HAP-1 (cell line): ENCODE measurements at regions not wholly inside any gene's neighbourhood (a gene's known extent, or its start where the extent isn't known, plus 50 kb on each side); places are given as distances from the start of the nearest gene placed in this dataset.

Experiments used
- DNase-seq, 2 experiments: peaks; one replicate each; pipeline ENCODE4 v3.0.0-alpha.2; 2016 to 2020; ENCODE audit warnings: low spot score in 2 of 2
- H3K27me3 ChIP-seq: fragments of 250-450 bp; sonication (Bioruptor Pico); 2 replicates; pipeline ENCODE4 v1.5.1; 2020; ENCODE audit warnings: low read depth, mild to moderate bottlenecking, moderate library complexity
- H3K36me3 ChIP-seq: fragments of 250-450 bp; sonication (Bioruptor Pico); replicated peaks from 2 replicates; pipeline ENCODE4 v1.5.1; 2020; ENCODE audit warnings: mild to moderate bottlenecking
- H3K4me1 ChIP-seq: fragments of 250-450 bp; sonication (Bioruptor Pico); 2 replicates; pipeline ENCODE4 v1.5.1; 2020; ENCODE audit warnings: mild to moderate bottlenecking
- H3K4me3 ChIP-seq: fragments of 250-450 bp; sonication (Bioruptor Pico); 2 replicates; pipeline ENCODE4 v1.5.1; 2020; ENCODE audit warnings: mild to moderate bottlenecking, moderate library complexity
- H3K9me3 ChIP-seq: fragments of 250-450 bp; sonication (Bioruptor Pico); 2 replicates; pipeline ENCODE4 v1.5.1; 2020; ENCODE audit warnings: mild to moderate bottlenecking, moderate library complexity
- in situ Hi-C: fragments of 300-500 bp; cut with MboI; formaldehyde crosslinking; loops from 3 replicates; pipeline ENCODE4 v1.14.3; 2020; ENCODE audit warnings: low sequenced_read_pairs, inconsistent platforms, mixed read lengths

DNA sequence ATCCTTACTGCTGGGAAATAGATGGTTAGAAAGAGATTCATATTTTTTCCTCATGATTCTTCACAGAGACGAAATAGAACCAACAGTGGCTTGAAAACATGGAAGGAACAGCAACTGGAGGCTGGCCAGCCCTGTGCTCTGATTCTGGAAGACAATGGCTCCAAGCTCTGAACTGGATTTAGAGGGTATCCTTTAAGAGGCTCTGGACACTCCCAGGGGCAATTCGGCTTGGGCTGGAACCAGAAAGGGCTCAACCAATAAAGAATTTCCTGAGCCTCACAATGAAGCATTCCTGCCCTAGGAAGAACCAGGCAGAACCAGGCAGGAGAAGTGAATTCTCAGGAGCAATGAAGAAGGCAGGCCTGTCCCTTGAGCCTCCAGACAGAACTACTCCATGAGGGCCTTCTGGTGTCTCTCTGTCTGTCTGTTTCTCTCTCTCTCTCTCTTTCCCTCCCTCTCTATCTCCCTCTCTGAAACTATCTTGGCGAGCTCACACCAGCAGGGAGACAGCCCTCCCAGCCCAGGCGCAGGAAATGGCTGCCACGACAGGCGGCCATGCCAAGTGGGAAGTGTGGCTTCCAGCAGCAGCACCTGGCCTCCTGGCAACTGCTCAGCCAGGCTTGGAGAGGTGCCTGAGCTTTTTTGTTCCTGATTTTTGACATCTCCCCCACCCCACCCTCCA is 93.3 kb downstream of the RCN1 start:
- H3K27me3 ChIP-seq = peaks cover 10% of the 10 kb centered on the region
- no peaks in the 10 kb centered on the region for H3K36me3 ChIP-seq
- no peak for DNase-seq
- in situ Hi-C loops = no loop called here
- no peaks in the 10 kb centered on the region for H3K4me1 ChIP-seq
- H3K9me3 ChIP-seq = no peaks in the 10 kb centered on the region
- H3K4me3 ChIP-seq = no peak overlapping the region

DNA sequence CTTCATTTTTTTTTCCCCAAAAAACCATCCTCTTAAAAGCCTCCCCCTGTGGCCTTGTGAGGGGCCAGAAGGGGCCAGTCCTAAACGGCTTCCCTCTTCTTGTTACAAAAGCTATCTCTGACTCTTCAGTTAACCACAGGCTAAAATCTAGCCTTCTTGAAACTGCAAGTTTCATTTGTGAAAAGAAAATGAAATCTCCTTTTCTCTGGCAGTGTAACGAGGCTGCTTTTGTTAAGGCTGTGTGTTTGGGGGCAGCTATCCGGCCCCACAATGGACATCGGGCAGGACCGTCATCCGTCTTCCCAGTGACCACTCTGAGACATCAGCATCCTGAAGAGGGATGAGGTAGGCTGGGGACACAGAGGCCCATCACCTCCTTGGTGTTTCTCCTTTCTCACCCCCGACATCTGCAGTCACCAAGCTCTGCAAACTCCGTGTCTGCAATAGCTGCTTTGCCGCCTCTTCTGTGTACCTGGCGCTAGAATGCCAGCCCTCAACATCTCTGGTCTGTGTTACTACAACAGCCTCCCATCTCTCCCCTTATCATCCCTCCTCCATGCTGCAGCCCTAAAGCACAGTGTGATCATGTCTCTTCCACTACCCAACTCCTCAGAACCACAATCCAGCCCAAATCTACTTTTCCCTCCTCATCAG is 94.0 kb downstream of the RCN1 start:
- no peak for DNase-seq
- H3K27me3 ChIP-seq = peaks cover 10% of the 10 kb centered on the region
- H3K4me3 ChIP-seq = no peak overlapping the region
- in situ Hi-C loops = no loop called here
- H3K4me1 ChIP-seq = no peaks in the 10 kb centered on the region
- H3K9me3 ChIP-seq = no peaks in the 10 kb centered on the region
- no peaks in the 10 kb centered on the region for H3K36me3 ChIP-seq

DNA sequence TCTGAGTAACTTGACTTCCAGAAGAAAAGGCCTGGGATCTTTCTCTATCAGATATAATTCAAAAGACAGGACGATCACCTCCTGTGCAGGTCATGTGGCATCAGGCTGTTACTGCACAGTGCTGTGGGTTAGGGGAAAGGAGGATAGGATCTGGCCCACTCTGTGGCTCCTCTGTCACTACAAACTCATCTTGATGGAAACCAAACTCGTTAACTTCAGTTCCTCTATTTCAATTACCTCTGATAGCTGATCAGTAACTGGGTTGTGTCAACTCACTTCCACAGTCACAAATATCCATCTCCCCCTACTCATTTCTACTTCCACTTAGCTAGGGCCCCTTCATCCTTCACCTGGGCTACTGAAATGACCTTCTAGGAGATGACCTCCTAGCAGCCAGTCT is 95.2 kb downstream of the RCN1 start:
- H3K9me3 ChIP-seq = no peaks in the 10 kb centered on the region
- H3K36me3 ChIP-seq = no peaks in the 10 kb centered on the region
- DNase-seq = no peak
- no peak overlapping the region for H3K4me3 ChIP-seq
- in situ Hi-C loops = no loop called here
- H3K27me3 ChIP-seq = peaks cover 4% of the 10 kb centered on the region
- no peaks in the 10 kb centered on the region for H3K4me1 ChIP-seq

DNA sequence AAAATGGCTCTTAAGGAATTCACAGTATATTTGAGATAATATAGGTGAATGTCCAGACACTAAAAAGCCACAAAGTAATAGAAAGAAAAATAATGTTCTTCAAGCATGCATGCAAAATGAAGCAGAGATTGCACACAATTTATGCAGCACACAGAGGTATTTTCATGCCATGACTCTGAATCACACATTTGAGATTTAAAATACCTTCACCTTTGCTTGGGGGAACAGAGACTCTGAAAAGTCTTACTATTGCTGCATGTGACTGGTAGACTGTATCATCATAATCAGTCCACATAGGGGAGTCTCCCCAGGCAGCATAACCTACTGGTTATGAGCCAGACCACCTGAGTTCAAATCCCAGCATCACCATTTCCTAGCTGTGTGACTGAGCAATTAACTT is 96.2 kb downstream of the RCN1 start:
- H3K4me1 ChIP-seq = no peaks in the 10 kb centered on the region
- H3K4me3 ChIP-seq = no peak overlapping the region
- in situ Hi-C loops = no loop called here
- H3K27me3 ChIP-seq = peaks cover 4% of the 10 kb centered on the region; the same call in 1 of the 2 replicates
- no peak for DNase-seq
- H3K36me3 ChIP-seq = no peaks in the 10 kb centered on the region
- no peaks in the 10 kb centered on the region for H3K9me3 ChIP-seq

DNA sequence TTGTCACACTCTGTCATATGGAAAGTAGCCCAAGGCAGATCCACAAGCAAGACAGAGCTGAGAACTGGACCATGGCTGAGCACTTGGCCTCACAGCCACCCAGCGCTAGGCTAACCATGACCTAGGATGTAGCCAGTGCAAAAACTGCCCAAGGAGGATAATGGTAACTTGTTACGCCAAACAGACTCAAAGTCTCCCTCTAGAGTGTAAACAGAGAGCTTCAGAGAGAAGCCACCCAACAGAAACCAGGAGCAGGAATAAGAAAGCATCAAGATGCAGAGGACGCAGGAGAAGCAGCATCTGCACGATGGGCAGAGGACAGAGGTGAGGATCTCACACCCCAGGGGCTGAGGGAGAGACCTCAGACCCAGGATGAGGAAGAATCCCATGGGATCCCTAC is 97.9 kb downstream of the RCN1 start:
- Histone ChIP-seq H3K4me3 (no peak overlapping the region), H3K36me3 (no peaks in the 10 kb centered on the region), H3K4me1 (no peaks in the 10 kb centered on the region), H3K9me3 (no peaks in the 10 kb centered on the region), H3K27me3 (peaks cover 3% of the 10 kb centered on the region; the same call in 1 of the 2 replicates)
- in situ Hi-C loops = no loop called here
- DNase-seq = no peak

DNA sequence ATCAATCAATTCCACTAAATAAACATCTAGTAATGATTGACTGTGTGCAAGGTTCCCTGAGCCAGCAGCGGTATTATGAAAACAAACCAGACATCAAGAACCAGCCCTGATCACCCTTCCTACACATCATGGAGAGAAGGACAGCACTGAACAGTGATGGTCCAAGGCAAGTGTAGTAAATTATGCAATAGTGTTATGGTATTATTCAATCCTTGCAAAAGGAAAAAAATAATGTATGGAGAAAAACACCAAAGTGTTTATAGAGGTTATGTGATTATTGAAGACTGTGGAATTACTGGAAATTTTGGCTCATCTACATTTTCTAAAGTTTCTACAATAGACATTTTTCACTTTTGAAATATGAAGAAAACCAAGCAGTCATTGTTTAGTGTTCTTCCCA is 105.3 kb downstream of the RCN1 start:
- peaks cover 12% of the 10 kb centered on the region for H3K27me3 ChIP-seq
- in situ Hi-C loops = no loop called here

DNA sequence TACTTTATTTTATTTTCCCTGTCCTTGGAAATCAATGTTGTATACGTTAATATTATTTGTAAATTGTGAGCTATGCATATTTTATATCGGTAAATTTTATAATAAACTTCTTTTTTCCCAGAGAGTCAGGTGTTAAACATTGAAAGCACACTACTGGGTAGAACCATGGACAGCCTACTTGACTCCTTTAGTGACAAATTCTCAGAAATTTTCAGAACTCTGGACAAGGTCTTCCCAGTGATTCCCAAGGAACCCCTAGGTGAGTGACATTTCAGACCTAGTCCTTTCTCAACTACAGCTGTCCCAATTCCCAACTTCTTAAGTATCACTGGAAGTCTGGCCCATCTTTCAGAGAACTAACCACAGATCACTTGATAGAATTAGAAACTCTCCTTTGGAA is 107.2 kb downstream of the RCN1 start:
- no peak overlapping the region for H3K4me3 ChIP-seq
- no peaks in the 10 kb centered on the region for H3K4me1 ChIP-seq
- DNase-seq = no peak
- no peaks in the 10 kb centered on the region for H3K9me3 ChIP-seq
- in situ Hi-C loops = no loop called here
- no peaks in the 10 kb centered on the region for H3K36me3 ChIP-seq
- peaks cover 9% of the 10 kb centered on the region for H3K27me3 ChIP-seq

More for the DNA sequence above, 105.3 kb downstream of the RCN1 start:
- Histone ChIP-seq H3K36me3 (no peaks in the 10 kb centered on the region), H3K9me3 (no peaks in the 10 kb centered on the region), H3K4me3 (no peak overlapping the region), H3K4me1 (no peaks in the 10 kb centered on the region)
- DNase-seq = no peak

DNA sequence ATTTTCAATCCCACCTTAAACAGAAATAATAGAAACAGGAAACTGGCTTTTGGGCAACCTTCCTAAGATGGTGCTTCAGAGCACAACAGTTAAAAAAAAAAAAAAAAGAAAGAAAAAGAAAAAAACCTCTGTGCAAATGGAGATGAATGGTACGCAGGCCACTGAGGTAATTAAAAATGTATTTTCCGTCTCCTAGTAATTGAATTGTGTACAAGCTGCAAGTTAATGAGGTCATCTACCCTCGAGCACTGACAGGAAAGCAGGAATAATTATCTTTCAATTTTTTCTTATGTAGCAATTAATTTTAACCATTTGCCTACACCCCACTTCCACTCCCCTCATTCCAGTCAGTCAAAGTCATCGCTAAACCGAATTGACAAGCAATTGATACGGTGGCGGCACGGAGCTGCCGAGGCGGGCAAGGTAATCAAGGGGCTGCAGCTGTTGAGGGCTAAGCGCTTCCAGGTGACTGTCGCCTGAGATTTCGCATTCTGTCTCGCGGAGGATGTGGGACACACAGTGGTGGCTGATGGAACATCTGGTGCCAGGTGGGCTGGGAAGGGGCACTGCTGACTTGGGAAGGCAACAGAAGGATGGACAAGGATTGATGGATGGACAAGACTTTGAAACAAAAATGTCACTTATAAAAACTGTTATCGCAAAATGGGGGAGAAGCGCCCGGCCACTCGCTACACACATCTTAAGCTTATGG is 109.4 kb downstream of the RCN1 start:
- no peaks in the 10 kb centered on the region for H3K36me3 ChIP-seq
- no peaks in the 10 kb centered on the region for H3K9me3 ChIP-seq
- no peaks in the 10 kb centered on the region for H3K4me1 ChIP-seq
- peaks cover 2% of the 10 kb centered on the region; the same call in 1 of the 2 replicates for H3K27me3 ChIP-seq
- DNase-seq = no peak
- in situ Hi-C loops = no loop called here
- H3K4me3 ChIP-seq = no peak overlapping the region

DNA sequence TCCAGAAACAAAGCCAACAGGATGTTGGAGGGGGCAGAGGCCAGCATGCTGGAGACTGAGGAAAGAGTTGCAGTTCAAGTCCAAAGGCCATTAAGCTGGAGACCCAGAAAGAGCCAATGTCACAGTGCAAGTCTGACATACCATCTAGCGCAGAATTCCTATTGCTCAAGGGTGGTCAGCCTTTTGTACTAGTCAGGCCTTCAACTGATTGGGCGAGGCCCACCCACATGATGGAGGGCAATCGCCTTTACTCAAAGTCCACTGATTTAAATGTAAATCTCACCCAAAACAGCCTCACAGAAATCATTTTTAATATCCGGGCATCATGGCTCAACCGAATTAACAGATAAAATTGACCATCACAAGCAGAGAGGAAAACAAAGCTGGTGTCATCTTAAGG is 113.9 kb downstream of the RCN1 start:
- H3K27me3 ChIP-seq = no peaks in the 10 kb centered on the region
- in situ Hi-C loops = no loop called here
- no peaks in the 10 kb centered on the region for H3K36me3 ChIP-seq
- H3K4me1 ChIP-seq = no peaks in the 10 kb centered on the region
- no peak for DNase-seq
- no peak overlapping the region for H3K4me3 ChIP-seq
- H3K9me3 ChIP-seq = no peaks in the 10 kb centered on the region

DNA sequence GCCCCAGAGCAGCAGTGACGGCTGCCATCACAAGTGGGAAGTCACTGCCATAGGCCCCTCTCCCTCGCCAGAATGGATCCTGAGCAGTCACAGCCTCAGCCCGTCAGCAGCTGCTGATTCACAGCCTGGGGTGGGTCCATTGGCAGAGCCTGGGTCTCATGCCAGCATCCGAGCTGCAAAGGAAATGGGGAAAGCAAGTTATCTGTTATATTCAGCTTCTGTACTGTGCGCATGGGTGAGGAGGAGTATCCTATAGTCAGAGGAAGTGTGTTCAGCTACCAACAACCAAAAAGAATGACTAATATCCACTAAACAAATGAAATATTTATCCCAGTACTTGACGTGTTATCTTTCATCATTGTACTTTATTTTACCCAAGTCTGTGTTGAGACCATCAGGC is 119.7 kb downstream of the RCN1 start:
- no peaks in the 10 kb centered on the region for H3K36me3 ChIP-seq
- no peak for DNase-seq
- H3K9me3 ChIP-seq = no peaks in the 10 kb centered on the region
- no peaks in the 10 kb centered on the region for H3K4me1 ChIP-seq
- no peaks in the 10 kb centered on the region for H3K27me3 ChIP-seq
- in situ Hi-C loops = no loop called here
- no peak overlapping the region for H3K4me3 ChIP-seq

DNA sequence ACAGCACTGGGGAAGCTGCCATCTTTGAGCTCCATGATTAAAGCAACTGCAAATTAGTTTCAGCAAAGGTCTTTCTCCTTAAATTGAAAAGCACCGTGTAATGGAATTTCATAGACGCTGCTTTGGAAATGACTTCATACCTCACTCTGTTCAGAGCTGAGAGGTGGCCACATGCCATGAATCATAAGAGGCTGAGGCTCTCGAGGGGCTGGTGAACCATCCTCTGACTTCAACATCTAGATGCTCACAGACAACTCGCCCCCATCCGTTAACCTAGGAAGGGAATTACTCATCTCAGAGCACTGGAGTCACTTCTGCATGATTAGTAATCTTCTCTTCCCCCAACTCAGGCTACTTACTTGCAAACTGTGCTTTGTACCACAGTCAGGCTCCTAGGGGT is 122.3 kb downstream of the RCN1 start:
- no peaks in the 10 kb centered on the region for H3K36me3 ChIP-seq
- H3K4me3 ChIP-seq = no peak overlapping the region
- DNase-seq = no peak
- in situ Hi-C loops = no loop called here
- H3K9me3 ChIP-seq = no peaks in the 10 kb centered on the region
- H3K4me1 ChIP-seq = no peaks in the 10 kb centered on the region
- H3K27me3 ChIP-seq = no peaks in the 10 kb centered on the region

DNA sequence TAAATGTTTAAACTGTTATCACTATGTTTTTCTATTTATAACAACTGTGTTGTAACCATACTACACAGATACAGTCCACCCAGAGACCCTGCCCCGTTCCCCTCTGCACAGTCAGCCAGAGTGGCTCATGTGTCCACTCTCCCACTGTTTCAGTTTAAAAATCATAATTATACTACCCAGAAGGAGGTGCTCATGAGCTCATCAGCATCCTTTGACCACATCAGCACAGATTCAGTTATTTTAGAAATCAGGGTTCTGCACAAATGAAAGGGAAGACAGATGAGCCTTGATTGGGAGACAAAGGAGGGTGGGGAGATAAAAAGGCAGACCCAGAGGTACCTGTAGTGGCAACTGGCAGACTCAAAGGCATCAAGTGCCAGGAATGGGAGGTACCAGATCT is 124.3 kb downstream of the RCN1 start:
- Histone ChIP-seq H3K4me1 (no peaks in the 10 kb centered on the region), H3K36me3 (no peaks in the 10 kb centered on the region), H3K9me3 (no peaks in the 10 kb centered on the region), H3K27me3 (no peaks in the 10 kb centered on the region), H3K4me3 (no peak overlapping the region)
- DNase-seq = no peak
- in situ Hi-C loops = no loop called here

DNA sequence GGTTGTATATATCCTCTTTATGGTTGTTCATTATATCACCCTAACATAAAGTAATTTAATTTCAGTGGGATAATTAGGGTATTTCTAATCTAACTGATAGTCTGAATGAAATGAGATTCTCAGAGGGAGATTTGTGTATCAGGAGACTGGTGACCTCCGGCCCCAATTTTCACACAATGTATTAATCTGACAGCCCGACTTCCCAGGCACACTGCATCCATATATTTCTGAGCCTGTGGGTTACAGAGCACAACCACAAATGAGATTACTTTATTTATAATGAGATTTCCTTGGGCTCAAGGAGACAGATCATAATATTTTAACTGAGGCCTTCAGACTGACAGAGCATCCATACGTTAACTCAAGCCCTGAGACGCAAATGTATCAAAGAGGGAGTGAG is 125.9 kb downstream of the RCN1 start:
- H3K4me3 ChIP-seq = no peak overlapping the region
- peaks cover 5% of the 10 kb centered on the region; the same call in 1 of the 2 replicates for H3K27me3 ChIP-seq
- H3K4me1 ChIP-seq = no peaks in the 10 kb centered on the region
- in situ Hi-C loops = no loop called here
- no peaks in the 10 kb centered on the region for H3K36me3 ChIP-seq
- no peak for DNase-seq
- H3K9me3 ChIP-seq = no peaks in the 10 kb centered on the region

DNA sequence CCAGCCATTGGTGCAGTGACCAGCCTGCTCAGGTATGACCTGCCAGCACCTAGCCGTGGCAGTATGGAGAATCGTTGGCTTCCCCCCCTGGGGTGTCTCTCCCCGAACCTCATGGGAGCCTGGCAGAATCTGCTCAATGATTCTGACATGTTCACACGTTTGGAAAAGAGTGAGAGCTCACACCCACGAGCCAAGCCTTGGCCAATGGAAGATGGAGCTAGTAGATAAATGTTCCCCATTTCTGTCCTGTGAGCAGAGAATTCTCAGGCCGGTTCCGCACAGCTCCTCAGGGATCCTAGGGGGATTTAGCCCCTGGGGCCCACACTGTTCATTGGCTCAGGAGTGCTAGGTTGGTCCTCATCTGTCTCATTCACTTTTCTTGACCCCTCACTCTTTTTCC is 128.4 kb downstream of the RCN1 start:
- DNase-seq = no peak
- Histone ChIP-seq H3K4me1 (no peaks in the 10 kb centered on the region), H3K9me3 (no peaks in the 10 kb centered on the region), H3K36me3 (no peaks in the 10 kb centered on the region), H3K27me3 (peaks cover 6% of the 10 kb centered on the region; the same call in 1 of the 2 replicates), H3K4me3 (no peak overlapping the region)
- in situ Hi-C loops = no loop called here
